GM18511 (cell line): ENCODE measurements at regions not wholly inside any gene's neighbourhood (a gene's known extent, or its start where the extent isn't known, plus 50 kb on each side); places are given as distances from the start of the nearest gene placed in this dataset.
"Not testable (repeated sequence)": the region's sequence is repeated elsewhere in the genome, so short reads cannot be mapped to it uniquely, and the experiment has no call there.

Experiments used
- ATAC-seq: cut with Tn5 transposase; IDR thresholded peaks from one replicate; pipeline ENCODE4 v1.9.1; 2021; ENCODE audit warnings: mild to moderate bottlenecking, moderate library complexity; ENCODE audit not compliant: unreplicated experiment

GRCh38 chr3:13141183-13141582 is 68.0 kb upstream of the IQSEC1 start:
- no peak for ATAC-seq

GRCh38 chr3:13140596-13140995 is 67.4 kb upstream of the IQSEC1 start:
- ATAC-seq, result no peak

GRCh38 chr3:13139471-13140065 is 66.3 kb upstream of the IQSEC1 start:
- ATAC-seq, result no peak

GRCh38 chr3:13138833-13139145 is 65.6 kb upstream of the IQSEC1 start:
- ATAC-seq, result no peak

- no peak for ATAC-seq
Observed at GRCh38 chr3:13137941-13138832, 65.0 kb upstream of the IQSEC1 start.

- not testable (repeated sequence) for ATAC-seq
Observed at GRCh38 chr3:13136848-13137247, 63.6 kb upstream of the IQSEC1 start.

GRCh38 chr3:13136426-13136825 is 63.2 kb upstream of the IQSEC1 start:
- ATAC-seq, result no peak

- no peak for ATAC-seq
Observed at GRCh38 chr3:13135811-13136321, 62.6 kb upstream of the IQSEC1 start.

GRCh38 chr3:13135251-13135810 is 62.1 kb upstream of the IQSEC1 start:
- ATAC-seq, result no peak

GRCh38 chr3:13134879-13135206 is 61.6 kb upstream of the IQSEC1 start:
- no peak for ATAC-seq

GRCh38 chr3:13134166-13134878 is 61.1 kb upstream of the IQSEC1 start:
- ATAC-seq, result no peak

- no peak for ATAC-seq
Observed at GRCh38 chr3:13133471-13133981, 60.3 kb upstream of the IQSEC1 start.

GRCh38 chr3:13132731-13133410 is 59.6 kb upstream of the IQSEC1 start:
- ATAC-seq, result no peak

- no peak for ATAC-seq
Observed at GRCh38 chr3:13132281-13132680, 59.1 kb upstream of the IQSEC1 start.

- no peak for ATAC-seq
Observed at GRCh38 chr3:13130464-13131193, 57.4 kb upstream of the IQSEC1 start.

- ATAC-seq, result no peak
Observed at GRCh38 chr3:13125092-13126015, 52.1 kb upstream of the IQSEC1 start.

- no peak for ATAC-seq
Observed at GRCh38 chr3:13124631-13125030, 51.4 kb upstream of the IQSEC1 start.

- ATAC-seq, result no peak
Observed at GRCh38 chr3:13123765-13124164, 50.5 kb upstream of the IQSEC1 start.
